GM12892 (cell line): ENCODE measurements at regions not wholly inside any gene's neighbourhood (a gene's known extent, or its start where the extent isn't known, plus 50 kb on each side); places are given as distances from the start of the nearest gene placed in this dataset.

Experiments
- POLR2A ChIP-seq: IDR thresholded peaks from 2 replicates; pipeline ENCODE4 v1.6.1; 2011; ENCODE audit warnings: low read depth, low read length, control low read depth
- POLR2AphosphoS5 ChIP-seq: IDR thresholded peaks from 2 replicates; pipeline ENCODE4 v1.6.1; 2011; ENCODE audit warnings: low read depth, low read length, control low read depth

DNA sequence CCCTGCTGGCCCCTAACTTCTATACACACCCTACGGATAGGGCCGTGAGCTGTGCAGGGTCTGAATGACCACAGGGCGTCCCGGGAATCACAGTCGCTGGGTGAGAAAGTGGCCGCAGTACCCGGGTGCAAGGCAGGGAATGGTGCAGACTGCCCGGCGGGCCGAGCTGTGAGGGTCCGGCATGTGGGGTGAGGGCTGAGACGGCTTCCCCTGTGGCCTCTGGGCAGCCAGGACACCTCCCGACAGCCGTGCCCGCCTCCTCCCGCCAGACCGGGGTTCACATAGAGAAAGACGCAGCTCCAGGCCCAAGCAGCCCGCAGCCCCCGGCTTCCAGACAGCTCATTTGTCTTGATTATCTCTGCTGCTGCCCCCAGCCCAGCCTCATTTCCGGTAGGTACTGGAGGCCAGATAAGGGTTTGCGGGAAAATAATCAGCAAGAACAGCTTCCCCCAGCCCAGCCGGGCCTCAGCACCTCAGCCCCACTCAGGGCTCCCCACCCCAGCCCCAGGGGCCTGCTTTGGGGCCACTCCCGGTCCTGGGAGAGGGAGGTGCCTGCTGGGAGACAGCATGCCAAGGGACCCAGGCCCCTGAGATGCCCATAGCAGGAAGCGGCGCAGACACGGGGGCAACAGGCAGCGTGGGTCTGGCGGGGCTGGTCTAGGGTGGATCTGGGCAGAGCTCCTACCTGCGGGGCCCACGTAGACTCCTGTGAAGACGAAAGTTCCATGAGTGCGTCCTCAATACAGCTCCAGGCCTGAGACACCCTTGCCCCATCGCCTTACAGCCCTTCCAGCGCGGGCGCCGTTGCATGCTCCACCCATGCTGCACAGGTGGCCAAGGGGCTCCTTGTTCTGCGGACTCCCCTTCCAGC lies 123.1 kb downstream of the BRD1 start:
- TF ChIP-seq POLR2AphosphoS5: no peak
- TF ChIP-seq POLR2A: no peak
